ENCODE measurements at regions not wholly inside any gene's neighbourhood (a gene's known extent, or its start where the extent isn't known, plus 50 kb on each side); places are given as distances from the start of the nearest gene placed in this dataset.

DNA sequence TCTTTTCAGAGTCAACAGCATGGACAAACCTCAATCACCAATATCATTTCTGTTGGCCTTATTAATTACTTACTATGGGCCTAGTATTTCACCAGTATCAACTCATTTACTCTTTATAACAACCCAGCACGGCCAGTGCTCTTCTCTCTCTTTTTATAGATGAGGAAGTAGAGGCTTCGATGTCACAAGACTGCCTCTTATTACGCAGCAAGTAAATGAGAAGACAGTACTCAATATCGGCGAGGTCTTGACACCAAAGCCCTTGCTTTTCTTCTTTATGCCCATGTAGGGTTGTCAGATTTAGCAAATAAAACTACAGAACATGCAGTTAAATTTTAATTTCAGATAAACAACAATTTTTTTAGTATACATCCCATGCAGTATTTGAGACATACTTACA, 99.0 kb upstream of the KCNMB2 start:
- no peak for DNase-seq
- intact Hi-C loops (cut with micrococcal nuclease; ENCODE audit: unreplicated experiment), result loop anchor here (5.0 to 10.0 kb wide), 2 partner anchors 365 to 888 kb away; partner anchors contain the start of gene ZNF639
- POLR2A ChIA-PET, result no interaction called here
- Mint-ChIP-seq H3K36me3 (ENCODE audit: insufficient read depth, unreplicated experiment) (no peaks in the 10 kb centered on the region), H3K27ac (ENCODE audit: unreplicated experiment) (no peak overlapping the region), H3K9me3 (ENCODE audit: unreplicated experiment) (no peaks in the 10 kb centered on the region), H3K27me3 (ENCODE audit: insufficient read depth, unreplicated experiment) (no peaks in the 10 kb centered on the region), H3K4me1 (ENCODE audit: low read depth, unreplicated experiment) (no peaks in the 10 kb centered on the region), H3K4me3 (ENCODE audit: unreplicated experiment) (no peak overlapping the region)
- TF ChIP-seq, protein P1, sequence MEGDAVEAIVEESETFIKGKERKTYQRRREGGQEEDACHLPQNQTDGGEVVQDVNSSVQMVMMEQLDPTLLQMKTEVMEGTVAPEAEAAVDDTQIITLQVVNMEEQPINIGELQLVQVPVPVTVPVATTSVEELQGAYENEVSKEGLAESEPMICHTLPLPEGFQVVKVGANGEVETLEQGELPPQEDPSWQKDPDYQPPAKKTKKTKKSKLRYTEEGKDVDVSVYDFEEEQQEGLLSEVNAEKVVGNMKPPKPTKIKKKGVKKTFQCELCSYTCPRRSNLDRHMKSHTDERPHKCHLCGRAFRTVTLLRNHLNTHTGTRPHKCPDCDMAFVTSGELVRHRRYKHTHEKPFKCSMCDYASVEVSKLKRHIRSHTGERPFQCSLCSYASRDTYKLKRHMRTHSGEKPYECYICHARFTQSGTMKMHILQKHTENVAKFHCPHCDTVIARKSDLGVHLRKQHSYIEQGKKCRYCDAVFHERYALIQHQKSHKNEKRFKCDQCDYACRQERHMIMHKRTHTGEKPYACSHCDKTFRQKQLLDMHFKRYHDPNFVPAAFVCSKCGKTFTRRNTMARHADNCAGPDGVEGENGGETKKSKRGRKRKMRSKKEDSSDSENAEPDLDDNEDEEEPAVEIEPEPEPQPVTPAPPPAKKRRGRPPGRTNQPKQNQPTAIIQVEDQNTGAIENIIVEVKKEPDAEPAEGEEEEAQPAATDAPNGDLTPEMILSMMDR (IDR thresholded peaks at IDR 0.05; ENCODE audit: insufficient read depth in 1 of 2, low read depth in 1 of 2, low read length in 1 of 2, severe bottlenecking in 1 of 2, unreplicated experiment in 1 of 2), result no peak
- Histone ChIP-seq H3K4me1 (no peaks in the 10 kb centered on the region), H3K27me3 (replicated peaks; ENCODE audit: control insufficient read depth, insufficient read depth, low read length) (no peaks in the 10 kb centered on the region), H3K4me3 (ENCODE audit: low read depth, low read length) (no peak overlapping the region), H3K36me3 (ENCODE audit: control insufficient read depth, insufficient read depth, low read length) (no peaks in the 10 kb centered on the region), H3K9me3 (no peaks in the 10 kb centered on the region)
- BruUV-seq (replicated peaks), result no TSS peak
- CTCF ChIA-PET, result no interaction called here

DNA sequence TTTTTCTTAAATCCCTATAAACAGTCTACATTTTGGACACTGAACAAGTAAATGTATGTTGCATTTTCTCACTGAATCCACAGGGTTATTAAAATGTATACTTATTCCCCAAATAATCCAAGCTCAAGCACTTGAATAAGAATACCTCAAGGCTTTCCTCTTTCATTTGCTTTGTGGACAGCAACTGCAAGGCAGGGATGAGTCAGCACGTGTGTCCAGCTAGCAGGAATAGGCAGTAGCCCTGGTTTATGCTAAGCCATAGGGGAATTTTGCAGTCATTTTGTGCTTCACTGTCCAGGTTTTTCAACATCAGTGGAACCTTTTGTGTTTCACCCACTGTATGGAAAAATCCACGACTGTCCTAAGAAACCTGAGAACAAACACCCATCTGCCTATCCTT, 96.7 kb upstream of the KCNMB2 start:
- POLR2A ChIA-PET, result no interaction called here

DNA sequence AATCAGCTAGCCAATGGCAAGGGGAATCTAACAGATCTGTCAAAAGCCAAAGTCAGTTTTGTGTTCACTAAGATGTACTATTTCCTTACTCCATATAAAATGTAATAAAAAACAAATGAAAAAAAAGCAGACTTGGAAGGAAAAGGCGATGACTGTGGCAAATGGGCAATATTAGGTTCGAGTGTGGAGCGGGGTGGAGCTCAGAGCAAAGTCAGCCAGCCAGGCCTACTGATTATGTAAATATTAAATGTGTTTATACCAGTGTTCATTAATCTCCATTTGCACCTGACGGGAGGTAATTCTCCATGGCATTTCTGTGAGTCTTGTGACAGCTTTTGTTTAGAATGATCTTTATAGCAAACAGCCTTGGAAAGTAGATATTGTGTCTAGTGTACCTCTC, 96.2 kb upstream of the KCNMB2 start:
- H3K9me3 Mint-ChIP-seq (ENCODE audit: unreplicated experiment), result no peaks in the 10 kb centered on the region
- H3K4me1 Mint-ChIP-seq (ENCODE audit: low read depth, unreplicated experiment), result no peaks in the 10 kb centered on the region
- BruUV-seq (replicated peaks), result no TSS peak
- H3K4me3 ChIP-seq (ENCODE audit: low read depth, low read length), result no peak overlapping the region
- no peaks in the 10 kb centered on the region for H3K9me3 ChIP-seq
- intact Hi-C loops (cut with micrococcal nuclease; ENCODE audit: unreplicated experiment), result no loop called here
- no peaks in the 10 kb centered on the region for H3K36me3 ChIP-seq (ENCODE audit: control insufficient read depth, insufficient read depth, low read length)
- no peaks in the 10 kb centered on the region for H3K36me3 Mint-ChIP-seq (ENCODE audit: insufficient read depth, unreplicated experiment)
- ChIA-PET CTCF (no interaction called here), POLR2A (no interaction called here)
- H3K27me3 Mint-ChIP-seq (ENCODE audit: insufficient read depth, unreplicated experiment), result no peaks in the 10 kb centered on the region
- no peak overlapping the region for H3K4me3 Mint-ChIP-seq (ENCODE audit: unreplicated experiment)
- H3K27me3 ChIP-seq (replicated peaks; ENCODE audit: control insufficient read depth, insufficient read depth, low read length), result no peaks in the 10 kb centered on the region
- no peak for DNase-seq
- H3K27ac Mint-ChIP-seq (ENCODE audit: unreplicated experiment), result no peak overlapping the region
- TF ChIP-seq, protein P1 (IDR thresholded peaks at IDR 0.05; ENCODE audit: insufficient read depth in 1 of 2, low read depth in 1 of 2, low read length in 1 of 2, severe bottlenecking in 1 of 2, unreplicated experiment in 1 of 2), result no peak
- H3K4me1 ChIP-seq, result no peaks in the 10 kb centered on the region

More for the DNA sequence above, 96.7 kb upstream of the KCNMB2 start:
- Mint-ChIP-seq H3K4me1 (ENCODE audit: low read depth, unreplicated experiment) (no peaks in the 10 kb centered on the region), H3K27me3 (ENCODE audit: insufficient read depth, unreplicated experiment) (no peaks in the 10 kb centered on the region), H3K4me3 (ENCODE audit: unreplicated experiment) (no peak overlapping the region), H3K9me3 (ENCODE audit: unreplicated experiment) (no peaks in the 10 kb centered on the region), H3K27ac (ENCODE audit: unreplicated experiment) (no peak overlapping the region), H3K36me3 (ENCODE audit: insufficient read depth, unreplicated experiment) (no peaks in the 10 kb centered on the region)
- DNase-seq, result no peak
- Histone ChIP-seq H3K4me1 (no peaks in the 10 kb centered on the region), H3K4me3 (ENCODE audit: low read depth, low read length) (no peak overlapping the region), H3K27me3 (replicated peaks; ENCODE audit: control insufficient read depth, insufficient read depth, low read length) (no peaks in the 10 kb centered on the region), H3K36me3 (ENCODE audit: control insufficient read depth, insufficient read depth, low read length) (no peaks in the 10 kb centered on the region), H3K9me3 (no peaks in the 10 kb centered on the region)
- CTCF ChIA-PET, result no interaction called here
- TF ChIP-seq, protein P1 (IDR thresholded peaks at IDR 0.05; ENCODE audit: insufficient read depth in 1 of 2, low read depth in 1 of 2, low read length in 1 of 2, severe bottlenecking in 1 of 2, unreplicated experiment in 1 of 2), result no peak
- intact Hi-C loops (cut with micrococcal nuclease; ENCODE audit: unreplicated experiment), result loop anchor here (5.0 to 10.0 kb wide), 2 partner anchors 363 to 885 kb away; partner anchors contain the start of gene ZNF639
- BruUV-seq (replicated peaks), result no TSS peak

Data from Caco-2 (cell line).